Heart right ventricle (tissue), 16 donors: ENCODE measurements at regions not wholly inside any gene's neighbourhood (a gene's known extent, or its start where the extent isn't known, plus 50 kb on each side); places are given as distances from the start of the nearest gene placed in this dataset.
"Not testable (repeated sequence)": the region's sequence is repeated elsewhere in the genome, so short reads cannot be mapped to it uniquely, and the experiment has no call there.

Experiments
- ATAC-seq, 8 donors: fragments of 200-7000 bp; cut with Tn5 transposase; one replicate each; pipeline ENCODE4 v1.9.1; 2020; ENCODE audit warnings: mild to moderate bottlenecking in 8 of 8, moderate library complexity in 8 of 8, moderate number of reproducible peaks in 1 of 8
- DNase-seq, 2 donors: peaks; one replicate each; pipeline ENCODE4 v3.0.0-alpha.2; 2020
- H3K27ac ChIP-seq, 10 donors: fragments of 200-600 bp; sonication (generic) in 2 of 10; one replicate each; pipeline versions ENCODE4 v1.5.0 to v1.8.0; 2020 to 2022; ENCODE audit warnings: mild to moderate bottlenecking in 3 of 10
- H3K27me3 ChIP-seq, 7 donors: fragments of 200-600 bp; one replicate each; pipeline ENCODE4 v1.8.0; 2021 to 2022; ENCODE audit warnings: mild to moderate bottlenecking in 2 of 7
- H3K36me3 ChIP-seq, 9 donors: fragments of 200-600 bp; sonication (generic) in 1 of 9; one replicate each; pipeline versions ENCODE4 v1.5.0 to v1.8.0; 2020 to 2022; ENCODE audit warnings: mild to moderate bottlenecking in 2 of 9
- H3K4me1 ChIP-seq, 9 donors: fragments of 200-600 bp; sonication (generic) in 1 of 9; one replicate each; pipeline versions ENCODE4 v1.5.0 to v1.8.0; 2020 to 2022; ENCODE audit warnings: mild to moderate bottlenecking in 4 of 9
- H3K4me3 ChIP-seq, 10 donors: fragments of 200-600 bp; sonication (generic) in 2 of 10; one replicate each; pipeline versions ENCODE4 v1.5.0 to v1.8.0; 2020 to 2022; ENCODE audit warnings: mild to moderate bottlenecking in 7 of 10, moderate library complexity in 2 of 10
- H3K9me3 ChIP-seq, 11 donors: fragments of 200-600 bp in 10 of 11; sonication (generic) in 2 of 11; one replicate each; pipeline versions ENCODE4 v1.5.0 to v1.8.0; 2013 to 2022; ENCODE audit warnings: mild to moderate bottlenecking in 2 of 11, control low read depth in 1 of 11, moderate library complexity in 1 of 11
- WGBS, 2 donors: extraction: QIAGEN DNeasy Blood & Tissue Kit; methylation state at CpG; one replicate each; pipeline ENCODE4 v1.1.7; 2013; ENCODE audit warnings: inconsistent platforms in 1 of 2; 5-methylcytosine and 5-hydroxymethylcytosine counted together
- intact Hi-C, 10 donors: fragments of 100-400 bp; cut with DNase I; formaldehyde crosslinking; loops; one replicate each; pipeline versions ENCODE4 v1.11.1 to v1.14.2; 2022
- TF ChIP-seq, protein P1 (sequence below), 9 donors: fragments of 200-600 bp; sonication (generic) in 2 of 9; IDR thresholded peaks; one replicate each; pipeline versions ENCODE4 v1.5.0 to v1.8.0; 2021 to 2022; ENCODE audit warnings: antibody characterized with exemption in 9 of 9, mild to moderate bottlenecking in 5 of 9, moderate library complexity in 1 of 9
- donor health status: Arrhythmogenic right ventricular cardiomyopathy.
- donor health status: ischemic (EF 13 %, LVEDD 7.1; RV severe dilation, severe dysfunction).
- donor health status: healthy with polysubstance abuse.
- donor health status: DM: no; HTN: yes; CAD: no.
- donor health status: DM: no; HTN: no; CAD: no.
- donor health status: ischemic (EF 25% LVEDD 6.9; RV normal size, moderate dysfunction).
- donor health status: ischemic (EF 25% LVEDD 5.7; RV mildly dilated, moderate dysfunction).
- donor health status: healthy.
- donor health status: DM: yes; HTN: yes; CAD: no.
- donor health status: Ischemic cardiomyopathy.
- donor health status: ischemic (EF 35%, LVEDD 5.7; RV mildly dilated, moderate dysfunction).
- donor health status: nonischemic (EF 11% LVEDD 7.7; RV severe dilation, severe dysfunction).
- donor health status: DM: yes; HTN: yes; CAD: no.
- donor health status: PGD.
- donor health status: ischemic (EF 29% LVEDD 5.4; RV normal size, mild dysfunction).
- donor health status: nonischemic (EF 23%, LVEDD 6.1; RV moderate dilation, normal function).

- no peaks in the 10 kb centered on the region for H3K9me3 ChIP-seq
- no peak overlapping the region for H3K4me3 ChIP-seq
- intact Hi-C loops, result no loop called here
- H3K27ac ChIP-seq, result no peak overlapping the region
- H3K27me3 ChIP-seq, result no peaks in the 10 kb centered on the region
- no peak for DNase-seq
- H3K36me3 ChIP-seq, result no peaks in the 10 kb centered on the region
- ATAC-seq, result no peak
- TF ChIP-seq, protein P1, sequence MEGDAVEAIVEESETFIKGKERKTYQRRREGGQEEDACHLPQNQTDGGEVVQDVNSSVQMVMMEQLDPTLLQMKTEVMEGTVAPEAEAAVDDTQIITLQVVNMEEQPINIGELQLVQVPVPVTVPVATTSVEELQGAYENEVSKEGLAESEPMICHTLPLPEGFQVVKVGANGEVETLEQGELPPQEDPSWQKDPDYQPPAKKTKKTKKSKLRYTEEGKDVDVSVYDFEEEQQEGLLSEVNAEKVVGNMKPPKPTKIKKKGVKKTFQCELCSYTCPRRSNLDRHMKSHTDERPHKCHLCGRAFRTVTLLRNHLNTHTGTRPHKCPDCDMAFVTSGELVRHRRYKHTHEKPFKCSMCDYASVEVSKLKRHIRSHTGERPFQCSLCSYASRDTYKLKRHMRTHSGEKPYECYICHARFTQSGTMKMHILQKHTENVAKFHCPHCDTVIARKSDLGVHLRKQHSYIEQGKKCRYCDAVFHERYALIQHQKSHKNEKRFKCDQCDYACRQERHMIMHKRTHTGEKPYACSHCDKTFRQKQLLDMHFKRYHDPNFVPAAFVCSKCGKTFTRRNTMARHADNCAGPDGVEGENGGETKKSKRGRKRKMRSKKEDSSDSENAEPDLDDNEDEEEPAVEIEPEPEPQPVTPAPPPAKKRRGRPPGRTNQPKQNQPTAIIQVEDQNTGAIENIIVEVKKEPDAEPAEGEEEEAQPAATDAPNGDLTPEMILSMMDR (IDR thresholded peaks at IDR 0.05), result no peak
- WGBS, 2 donors, result 79 to 83% methylated on average over 4 of the region's 4 CpGs
- peaks cover 0 to 5% (median 0%) of the 10 kb centered on the region in 9 donors for H3K4me1 ChIP-seq
These were observed 170.3 kb downstream of the MAIP1 start for GRCh38 chr2:200125444-200126284.

- H3K27me3 ChIP-seq, H3K4me3 ChIP-seq, H3K36me3 ChIP-seq, H3K9me3 ChIP-seq, DNase-seq, intact Hi-C loops, H3K4me1 ChIP-seq, H3K27ac ChIP-seq, ATAC-seq: not testable (repeated sequence)
- 69% methylated on average over 2 of the region's 2 CpGs for WGBS, 2 donors
These were observed 170.9 kb downstream of the MAIP1 start for GRCh38 chr2:200126285-200126670.

- ATAC-seq, intact Hi-C loops: not testable (repeated sequence)
These were observed 171.3 kb downstream of the MAIP1 start for GRCh38 chr2:200126680-200127079.

DNA sequence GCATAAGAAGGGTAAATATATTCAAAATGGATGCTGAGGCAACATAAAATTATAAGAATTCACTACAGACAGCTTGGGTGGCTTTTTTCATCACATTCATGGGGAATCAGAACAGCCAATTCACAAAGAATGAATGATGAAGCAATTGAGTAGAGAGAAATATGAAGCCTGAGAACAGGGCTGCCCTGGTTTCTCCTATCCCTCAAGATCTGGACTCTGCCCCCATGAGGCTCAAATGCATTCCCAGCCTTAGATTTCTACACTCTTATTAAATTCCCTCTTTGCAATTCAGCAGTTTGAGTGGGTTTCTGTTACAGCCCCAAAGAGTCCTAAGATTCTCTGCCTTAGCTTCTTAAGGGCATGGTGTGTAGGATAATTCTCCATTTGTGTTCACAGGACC lies 172.5 kb downstream of the MAIP1 start:
- TF ChIP-seq, protein P1 (IDR thresholded peaks at IDR 0.05), result no peak
- Histone ChIP-seq H3K4me1 (peaks cover 0 to 5% (median 0%) of the 10 kb centered on the region in 9 donors), H3K4me3 (no peak overlapping the region), H3K27ac (no peak overlapping the region), H3K36me3 (no peaks in the 10 kb centered on the region), H3K9me3 (no peaks in the 10 kb centered on the region), H3K27me3 (no peaks in the 10 kb centered on the region)
- no peak for ATAC-seq
- DNase-seq, result no peak
- intact Hi-C loops, result no loop called here

More at GRCh38 chr2:200126680-200127079, 171.3 kb downstream of the MAIP1 start:
- not testable (repeated sequence) for H3K36me3 ChIP-seq, H3K4me1 ChIP-seq, H3K27ac ChIP-seq, H3K4me3 ChIP-seq, H3K27me3 ChIP-seq, H3K9me3 ChIP-seq, DNase-seq
- 86 to 91% methylated on average over 2 of the region's 2 CpGs for WGBS, 2 donors

DNA sequence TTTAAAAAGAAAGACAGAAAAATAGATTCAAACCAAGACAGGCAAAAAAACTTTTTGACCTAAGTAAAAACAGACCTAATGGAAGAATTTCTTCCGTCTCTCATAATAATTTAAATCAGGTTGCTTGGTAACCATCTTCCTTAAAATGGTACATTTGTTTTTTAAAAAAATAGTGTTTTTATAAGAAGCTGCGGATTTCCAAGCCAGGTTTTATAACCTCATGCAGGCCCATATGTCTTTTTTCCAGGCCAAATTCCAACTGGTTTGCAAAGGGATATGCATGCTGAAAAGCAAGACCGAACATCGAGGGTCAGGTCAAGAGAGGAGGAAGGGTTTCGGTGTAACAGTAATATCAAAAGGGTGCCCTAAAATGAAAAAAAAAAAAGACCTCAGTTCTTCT lies 172.9 kb downstream of the MAIP1 start:
- Histone ChIP-seq H3K4me3 (no peak overlapping the region), H3K9me3 (no peaks in the 10 kb centered on the region), H3K4me1 (peaks cover 0 to 5% (median 0%) of the 10 kb centered on the region in 9 donors), H3K36me3 (no peaks in the 10 kb centered on the region), H3K27ac (no peak overlapping the region), H3K27me3 (no peaks in the 10 kb centered on the region)
- 89 to 90% methylated on average over 5 of the region's 5 CpGs for WGBS, 2 donors
- intact Hi-C loops, result no loop called here
- TF ChIP-seq, protein P1 (IDR thresholded peaks at IDR 0.05), result no peak
- DNase-seq, result no peak
- ATAC-seq, result no peak
